ENCODE measurements at regions not wholly inside any gene's neighbourhood (a gene's known extent, or its start where the extent isn't known, plus 50 kb on each side); places are given as distances from the start of the nearest gene placed in this dataset.

DNA sequence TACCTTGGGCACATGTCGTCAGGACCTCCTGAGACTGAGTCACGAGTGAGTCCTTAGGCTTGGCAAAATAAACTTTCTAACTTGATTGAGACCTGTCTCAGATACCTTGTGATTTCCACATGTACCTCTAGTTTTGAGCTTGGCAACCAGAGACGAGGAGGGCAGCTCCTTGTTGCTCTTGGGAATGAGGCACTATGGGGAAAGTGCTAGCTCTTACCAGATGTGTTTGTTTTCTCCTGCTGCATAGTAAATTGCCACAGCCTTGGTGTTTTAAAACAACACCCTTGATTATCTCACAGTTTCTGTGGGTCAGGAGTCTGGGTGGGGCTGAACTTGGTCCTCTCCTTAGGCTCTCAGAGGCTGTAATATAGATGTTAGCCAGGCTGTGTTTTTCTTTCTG is 59.1 kb upstream of the MAML3 start:
- no peak for DNase-seq (ENCODE audit: low read depth)

- no peak for DNase-seq (ENCODE audit: low read depth)
Observed at GRCh38 chr4:140212646-140213045, 58.7 kb upstream of the MAML3 start.

DNA sequence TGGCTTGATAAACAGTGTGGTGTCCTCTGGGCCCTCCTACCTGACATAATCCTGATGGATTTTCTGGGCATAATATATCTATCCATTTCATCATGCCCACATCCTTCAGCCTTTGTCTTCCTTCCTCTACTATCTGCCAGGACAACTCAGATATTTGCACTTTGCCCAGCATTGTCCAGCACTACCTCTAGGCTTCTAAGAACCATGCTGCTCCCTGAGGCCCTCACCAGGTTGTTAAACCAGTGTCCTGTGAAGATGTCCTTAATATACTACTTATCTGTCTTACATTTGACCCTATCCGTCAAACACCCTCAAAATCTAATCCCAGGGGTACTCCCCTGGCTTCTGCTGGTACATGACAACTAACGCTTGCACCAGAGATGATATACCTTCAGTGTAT is 58.2 kb upstream of the MAML3 start:
- no peak for DNase-seq (ENCODE audit: low read depth)

- no peak for DNase-seq (ENCODE audit: low read depth)
Observed at GRCh38 chr4:140211693-140212092, 57.7 kb upstream of the MAML3 start.

GRCh38 chr4:140211161-140211560 is 57.2 kb upstream of the MAML3 start:
- no peak for DNase-seq (ENCODE audit: low read depth)

- no peak for DNase-seq (ENCODE audit: low read depth)
Observed at GRCh38 chr4:140208921-140209320, 54.9 kb upstream of the MAML3 start.

All from ELR (cell line).